GM13976 (cell line): ENCODE measurements at regions not wholly inside any gene's neighbourhood (a gene's known extent, or its start where the extent isn't known, plus 50 kb on each side); places are given as distances from the start of the nearest gene placed in this dataset.

Experiments used
- DNase-seq: peaks from one replicate; pipeline ENCODE4 v3.0.0; 2012; ENCODE audit warnings: low spot score
- CTCF ChIP-seq: IDR thresholded peaks from 2 replicates; pipeline ENCODE4 v1.5.1; 2012; ENCODE audit warnings: borderline replicate concordance, mild to moderate bottlenecking; ENCODE audit not compliant: insufficient read depth; ENCODE audit errors: extremely low read depth, missing control alignments, control extremely low read depth
- in situ Hi-C: fragments of 300-500 bp; cut with MboI; formaldehyde crosslinking; loops from one replicate; pipeline ENCODE4 v1.12.0; 2022; ENCODE audit warnings: low sequenced_read_pairs, mixed read lengths, inconsistent platforms; ENCODE audit not compliant: unreplicated experiment

GRCh38 chr2:84102274-84102673 lies 356.8 kb downstream of the SUCLG1 start:
- no peak for TF ChIP-seq CTCF
- in situ Hi-C loops, result no loop called here
- DNase-seq, result no peak

DNA sequence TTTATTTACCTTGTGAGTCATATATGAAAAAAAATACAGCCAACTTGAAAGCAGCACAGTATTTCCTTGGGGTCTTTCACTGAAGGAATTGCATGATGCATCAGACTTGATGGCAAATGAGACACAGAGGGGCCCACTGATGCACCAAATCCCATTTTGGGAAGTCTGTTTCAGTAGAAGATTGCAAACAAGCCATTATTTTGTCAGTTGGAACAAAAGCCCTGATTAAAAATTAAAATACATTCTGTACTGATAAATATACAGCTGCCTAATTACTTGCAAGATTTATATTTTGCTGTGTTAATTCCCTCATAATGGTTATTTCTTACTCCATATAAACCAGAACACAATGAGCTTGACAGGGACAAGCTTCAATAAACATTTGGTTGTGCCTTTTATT lies 370.4 kb downstream of the SUCLG1 start:
- DNase-seq, result no peak
- in situ Hi-C loops, result no loop called here
- no peak for TF ChIP-seq CTCF

GRCh38 chr2:84085562-84085961 lies 373.5 kb downstream of the SUCLG1 start:
- no peak for DNase-seq
- in situ Hi-C loops, result no loop called here

GRCh38 chr2:84084856-84085255 lies 374.2 kb downstream of the SUCLG1 start:
- no peak for TF ChIP-seq CTCF
- DNase-seq, result no peak
- in situ Hi-C loops, result no loop called here

More at GRCh38 chr2:84085562-84085961, 373.5 kb downstream of the SUCLG1 start:
- TF ChIP-seq CTCF, result no peak

DNA sequence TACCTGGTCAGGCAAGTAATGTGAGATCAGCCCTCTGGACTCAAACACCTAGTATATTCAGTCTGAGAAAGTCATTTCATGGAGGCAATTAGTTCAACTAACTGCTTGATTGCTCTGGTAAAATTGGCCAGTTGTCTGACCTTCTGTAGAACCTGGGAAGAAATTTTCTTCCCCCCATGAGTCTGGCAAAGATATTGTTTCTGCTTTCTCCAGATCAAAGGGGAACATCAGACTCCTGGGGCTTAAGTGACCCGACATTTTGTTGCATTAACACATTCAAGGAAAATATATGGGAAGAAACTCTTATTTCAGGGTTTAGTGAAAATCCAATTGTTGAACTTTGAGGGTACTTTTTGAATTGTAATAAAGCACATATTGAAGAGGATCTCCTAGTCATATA lies 375.1 kb downstream of the SUCLG1 start:
- TF ChIP-seq CTCF, result no peak
- DNase-seq, result no peak
- in situ Hi-C loops, result no loop called here

DNA sequence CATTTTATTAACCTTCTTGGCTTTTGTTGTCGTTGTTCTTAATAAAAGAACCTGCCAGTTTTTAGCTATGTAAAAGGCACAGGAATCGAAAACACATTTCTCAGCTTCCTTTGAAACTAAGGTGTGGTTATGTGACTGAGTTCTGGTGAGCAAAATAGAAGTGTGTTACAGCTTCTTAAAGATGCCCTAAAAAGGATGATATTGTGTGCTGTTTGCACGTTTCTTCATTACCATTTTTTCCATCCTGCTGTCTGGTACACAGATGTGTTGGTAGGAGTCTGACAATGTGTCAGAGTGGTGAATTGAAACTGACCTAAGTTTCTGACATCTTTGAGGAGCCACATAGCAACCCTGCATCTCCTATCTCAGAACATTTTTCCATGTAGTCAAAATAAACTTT lies 380.6 kb downstream of the SUCLG1 start:
- in situ Hi-C loops, result no loop called here
- TF ChIP-seq CTCF, result no peak
- no peak for DNase-seq

DNA sequence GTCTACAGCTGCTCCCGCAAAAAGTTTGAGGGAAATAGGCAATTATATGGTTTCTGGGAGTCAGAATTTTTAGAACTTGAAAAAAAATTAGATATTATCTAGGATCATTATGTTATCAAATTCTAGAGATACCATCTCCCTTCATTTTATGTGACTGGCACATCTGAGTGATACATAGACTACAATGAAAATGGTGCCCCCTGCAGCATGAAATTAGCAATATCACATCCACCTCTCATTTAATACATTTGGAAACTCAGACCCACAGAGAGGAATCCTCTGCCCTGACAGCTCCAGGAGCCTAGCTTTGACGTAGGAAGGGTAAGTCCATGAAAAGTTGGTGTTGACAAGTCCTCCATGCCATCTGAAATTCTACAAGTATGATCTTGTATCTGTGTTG lies 381.6 kb downstream of the SUCLG1 start:
- DNase-seq, result no peak
- peak; percentile 16 for TF ChIP-seq CTCF
- in situ Hi-C loops, result no loop called here
